HG02884 (cell line): ENCODE measurements at regions not wholly inside any gene's neighbourhood (a gene's known extent, or its start where the extent isn't known, plus 50 kb on each side); places are given as distances from the start of the nearest gene placed in this dataset.

Experiments used
- ATAC-seq: cut with Tn5 transposase; IDR thresholded peaks from one replicate; pipeline ENCODE4 v1.9.1; 2021; ENCODE audit warnings: mild to moderate bottlenecking, moderate library complexity; ENCODE audit not compliant: unreplicated experiment

GRCh38 chr1:163874070-163874469 lies 552.3 kb downstream of the NUF2 start:
- no peak for ATAC-seq

- ATAC-seq: no peak
These were observed 553.6 kb downstream of the NUF2 start for GRCh38 chr1:163875200-163875926.

- no peak for ATAC-seq
These were observed 554.2 kb downstream of the NUF2 start for GRCh38 chr1:163875927-163876320.

- ATAC-seq: no peak
These were observed 554.8 kb downstream of the NUF2 start for GRCh38 chr1:163876546-163876945.

GRCh38 chr1:163877016-163877415 lies 555.3 kb downstream of the NUF2 start:
- no peak for ATAC-seq

GRCh38 chr1:163885510-163885909 lies 563.8 kb downstream of the NUF2 start:
- no peak for ATAC-seq

DNA sequence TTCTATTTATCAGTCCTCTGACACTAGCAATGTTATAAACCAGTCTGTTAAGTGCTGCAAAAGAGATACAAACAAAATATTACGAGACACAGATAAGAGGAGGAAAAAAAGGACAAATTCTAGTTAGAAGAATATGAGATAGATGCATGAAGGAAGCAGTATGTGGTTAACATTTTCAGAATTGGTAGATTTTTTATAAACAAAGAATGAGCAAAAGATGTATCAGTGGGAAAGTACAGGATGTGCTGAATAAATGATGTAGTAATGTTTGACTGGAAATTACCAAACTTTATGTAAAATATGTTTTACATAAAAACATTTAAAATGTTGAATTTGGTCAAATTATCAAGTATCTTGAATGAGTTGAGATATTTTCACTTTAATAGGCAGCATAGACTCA lies 574.2 kb downstream of the NUF2 start:
- ATAC-seq: no peak

GRCh38 chr1:163897412-163898155 lies 575.8 kb downstream of the NUF2 start:
- ATAC-seq: no peak

DNA sequence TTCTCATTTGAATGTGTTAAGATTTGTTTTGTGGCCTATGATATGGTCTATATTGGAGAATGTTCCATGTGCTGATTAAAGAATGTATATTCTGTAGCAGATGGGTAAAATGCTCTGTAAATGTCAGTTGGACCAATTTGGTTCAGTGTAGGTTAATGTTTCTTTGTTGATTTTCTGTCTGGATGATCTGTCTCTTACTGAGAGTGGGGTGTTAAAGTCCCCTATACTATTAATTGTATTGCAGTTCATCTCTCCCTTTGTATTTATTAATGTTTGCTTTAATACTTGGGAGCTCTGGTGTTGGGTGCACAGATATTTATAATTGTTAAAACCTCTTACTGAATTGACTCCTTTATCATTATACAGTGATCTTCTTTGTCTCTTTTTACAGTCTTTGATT lies 584.5 kb downstream of the NUF2 start:
- no peak for ATAC-seq

DNA sequence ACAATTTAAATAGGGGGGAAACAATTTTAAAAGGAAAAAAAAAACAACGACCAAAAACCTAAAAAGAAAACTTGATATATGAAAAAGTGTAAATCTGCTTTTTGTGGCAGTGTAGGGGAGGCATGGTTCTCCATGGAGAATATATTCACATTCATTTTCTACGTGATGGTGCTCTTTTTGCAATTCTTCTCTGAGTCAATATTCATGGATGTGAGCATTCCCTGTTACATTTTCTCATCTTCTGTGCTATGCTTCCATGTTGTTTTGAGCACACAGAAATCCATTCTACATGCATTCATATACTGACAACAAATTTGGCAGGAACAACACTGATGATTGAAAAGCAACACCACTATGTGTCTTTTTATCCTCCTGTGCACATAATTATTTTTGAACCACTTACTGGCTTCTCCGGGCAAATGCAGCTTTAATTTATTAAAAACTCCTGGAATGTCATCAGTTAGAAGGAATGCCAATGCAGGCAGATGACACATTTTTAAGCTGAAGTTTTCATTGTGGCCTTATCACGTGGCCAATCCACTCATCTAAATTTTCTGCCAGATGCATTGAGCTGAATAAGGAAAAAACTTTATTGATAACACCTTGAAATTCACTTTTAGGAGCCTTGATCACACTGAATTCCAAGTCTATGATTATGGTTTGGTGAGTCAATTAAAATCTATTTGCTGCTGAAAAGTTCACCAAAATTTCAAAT lies 590.6 kb downstream of the NUF2 start:
- ATAC-seq: no peak

DNA sequence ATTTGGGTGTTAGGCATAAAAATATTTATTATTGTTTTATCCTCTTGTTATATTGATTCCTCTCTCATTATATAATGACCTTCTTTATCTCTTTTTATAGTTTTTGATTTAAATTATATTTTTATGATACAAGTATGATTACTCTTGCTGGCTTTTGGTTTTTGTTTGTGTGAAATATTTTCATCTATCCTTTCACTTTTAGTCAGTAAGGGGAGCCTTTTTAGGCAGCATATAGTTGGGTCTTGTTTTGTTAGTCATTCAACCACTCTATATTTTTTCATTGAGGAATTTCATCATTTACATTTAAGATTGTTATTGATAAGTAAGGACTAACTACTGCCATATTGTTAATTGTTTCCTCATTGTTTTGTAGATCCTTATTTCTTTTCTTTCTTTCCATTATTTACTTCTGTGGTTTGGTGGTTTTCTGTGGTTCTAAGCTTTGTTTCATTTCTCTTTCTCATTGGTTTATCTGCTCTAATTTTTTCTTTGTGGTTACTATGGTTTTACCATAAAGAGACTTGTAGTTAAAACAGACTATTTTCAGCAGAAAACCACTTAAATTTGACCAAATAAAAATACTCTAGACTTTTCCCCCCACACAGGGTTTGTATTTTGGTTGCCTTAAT lies 593.1 kb downstream of the NUF2 start:
- ATAC-seq: peak; percentile 81

DNA sequence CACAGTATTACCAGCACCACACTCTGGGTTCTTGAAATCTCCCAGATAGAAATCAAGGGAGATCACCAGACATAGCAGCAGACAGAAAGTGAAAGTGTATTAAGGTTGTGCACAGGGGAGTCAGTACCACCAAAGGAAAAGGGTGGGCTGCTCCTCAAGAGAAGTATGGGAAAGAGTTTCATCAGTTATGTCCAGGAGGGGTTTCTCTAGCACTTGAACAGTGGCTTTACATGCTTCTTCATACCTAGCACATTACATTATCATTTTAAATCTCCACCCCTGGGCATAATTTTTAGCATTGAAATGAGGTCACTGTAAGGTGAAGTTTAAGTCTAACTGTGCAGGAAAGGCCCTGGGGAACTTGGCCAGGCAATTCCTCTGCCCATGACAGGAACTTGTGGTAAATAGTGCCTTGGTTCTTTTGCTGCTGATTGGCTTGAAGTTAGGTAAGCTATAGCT lies 601.0 kb downstream of the NUF2 start:
- ATAC-seq: peak; percentile 92

DNA sequence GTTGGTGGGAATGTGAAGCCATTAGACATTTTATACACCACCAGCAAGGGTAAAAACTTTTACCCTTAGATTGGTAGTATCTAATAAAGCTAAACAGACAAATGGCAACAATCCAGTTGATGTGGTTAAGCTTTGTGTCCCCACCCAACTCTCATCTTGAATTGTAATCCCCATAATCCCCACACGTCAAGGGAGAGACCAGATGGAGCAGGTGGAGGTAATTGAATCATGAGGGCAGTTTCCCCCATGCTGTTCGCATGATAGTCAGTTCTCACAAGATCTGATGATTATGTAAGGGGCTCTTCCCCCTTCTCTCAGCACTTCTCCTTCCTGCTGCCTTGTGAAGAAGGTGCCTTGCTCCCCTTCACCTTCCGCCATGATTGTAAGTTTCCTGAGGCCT lies 602.3 kb downstream of the NUF2 start:
- ATAC-seq: no peak

GRCh38 chr1:163927493-163927892 lies 605.7 kb downstream of the NUF2 start:
- ATAC-seq: no peak

DNA sequence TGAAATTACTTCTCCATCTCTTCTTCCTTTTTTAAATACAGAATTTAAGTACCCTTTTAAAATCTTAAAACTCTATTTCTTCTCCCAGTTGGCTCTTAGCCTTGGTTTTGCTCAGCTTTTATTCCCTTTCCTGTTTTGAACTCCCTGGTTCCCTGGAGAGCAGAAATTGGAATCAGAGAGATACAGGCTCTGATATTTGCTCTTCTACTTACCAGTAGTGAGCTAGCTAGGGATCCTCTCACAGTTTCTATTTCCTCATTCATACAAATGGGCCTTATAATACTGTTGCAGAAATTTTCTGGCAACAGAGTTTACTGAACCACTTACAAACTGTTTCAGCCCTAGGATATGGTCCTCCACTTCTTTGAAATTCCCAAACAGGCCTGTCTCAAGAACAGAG lies 606.3 kb downstream of the NUF2 start:
- no peak for ATAC-seq

- no peak for ATAC-seq
These were observed 606.9 kb downstream of the NUF2 start for GRCh38 chr1:163928651-163929050.

- no peak for ATAC-seq
These were observed 611.1 kb downstream of the NUF2 start for GRCh38 chr1:163932901-163933300.

DNA sequence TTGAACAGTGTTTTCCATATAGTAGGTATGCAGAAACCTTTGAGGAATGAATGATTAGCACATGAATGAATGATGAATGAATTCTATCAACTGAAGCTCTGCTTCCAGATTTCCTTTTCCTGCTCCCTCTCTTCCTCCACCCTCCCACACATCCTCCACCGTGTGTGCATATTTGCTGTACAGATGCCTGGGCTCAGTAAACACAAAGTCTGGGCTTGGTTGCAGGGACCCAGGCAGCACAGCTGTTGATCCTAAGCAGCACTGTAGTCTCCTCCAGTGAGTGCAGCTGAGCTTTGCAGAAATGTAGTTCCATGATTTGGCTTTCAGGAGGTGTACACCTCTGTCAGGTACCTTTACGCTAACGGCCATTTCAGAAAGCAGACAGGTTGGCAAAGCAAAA lies 611.7 kb downstream of the NUF2 start:
- no peak for ATAC-seq

DNA sequence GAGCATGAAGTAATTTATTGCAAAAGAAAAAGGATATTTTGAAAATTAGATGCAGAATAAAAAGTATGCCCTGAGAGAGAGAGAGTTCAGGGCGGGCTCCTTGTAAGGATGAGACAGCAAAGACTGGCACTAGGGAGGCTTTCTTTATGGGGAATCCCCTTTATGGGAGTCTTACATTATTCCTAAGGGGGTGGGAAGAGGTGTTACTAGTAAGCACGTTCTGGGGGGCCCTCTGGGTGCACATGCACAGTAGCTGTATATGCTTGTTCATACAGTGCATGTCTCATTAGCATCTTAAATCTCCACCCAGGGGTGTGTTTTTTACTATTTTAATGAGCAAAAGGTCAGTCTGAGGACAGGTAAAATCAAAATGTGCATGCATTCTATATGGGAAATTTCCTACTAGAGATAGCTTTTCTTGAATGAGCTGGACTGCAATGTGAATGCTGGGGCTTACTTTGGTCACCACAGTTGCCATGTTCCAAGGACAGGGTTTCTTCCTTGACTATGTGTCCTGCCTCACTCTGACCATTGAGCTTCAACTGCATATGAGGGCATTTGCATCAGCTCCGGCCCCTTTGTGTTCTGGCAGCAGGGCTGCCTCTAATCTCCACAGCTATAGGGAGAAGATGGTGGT lies 614.1 kb downstream of the NUF2 start:
- ATAC-seq: no peak

DNA sequence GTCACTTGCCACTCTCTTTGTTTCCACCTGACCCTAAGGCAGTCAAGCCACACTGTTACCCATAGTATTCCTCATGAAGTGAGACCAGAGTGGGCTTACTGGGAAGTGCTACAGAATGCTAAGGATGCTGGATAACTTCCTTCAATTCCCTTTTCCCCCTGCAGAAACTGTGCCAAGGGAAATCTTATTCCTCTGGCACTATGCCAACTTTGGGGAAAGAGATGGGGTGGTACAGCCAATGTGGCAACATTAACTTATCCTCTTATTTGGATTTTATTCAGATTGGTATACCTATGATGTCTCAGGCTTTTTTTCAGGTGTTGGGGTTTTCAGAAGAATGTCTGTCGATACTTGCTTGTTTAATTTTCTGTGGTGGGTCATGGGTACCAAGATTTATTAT lies 599.4 kb upstream of the PBX1 start:
- no peak for ATAC-seq

- no peak for ATAC-seq
These were observed 588.8 kb upstream of the PBX1 start for GRCh38 chr1:163970151-163970550.
